ENCODE measurements at regions not wholly inside any gene's neighbourhood (a gene's known extent, or its start where the extent isn't known, plus 50 kb on each side); places are given as distances from the start of the nearest gene placed in this dataset.
"Not testable (repeated sequence)": the region's sequence is repeated elsewhere in the genome, so short reads cannot be mapped to it uniquely, and the experiment has no call there.

DNA sequence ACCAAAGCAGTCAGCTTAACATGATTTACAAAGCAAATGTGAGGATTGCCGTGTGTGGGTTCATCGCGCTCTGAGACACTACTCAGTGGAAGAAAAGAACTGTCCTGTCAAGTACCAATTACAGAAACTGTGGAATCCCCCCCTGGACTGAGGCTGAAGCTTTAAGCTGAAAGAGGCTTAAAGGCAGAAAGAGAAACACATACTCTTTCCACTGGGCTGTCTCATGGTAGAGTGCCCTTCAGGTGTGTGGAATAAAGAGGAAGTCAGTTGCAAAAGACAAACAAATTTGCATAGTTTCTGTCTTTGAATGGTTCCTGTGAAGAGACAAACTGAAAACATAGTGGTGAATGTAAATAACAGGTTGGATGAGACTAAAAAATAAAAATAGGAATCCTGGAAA, 560.4 kb upstream of the SYNCRIP start:
- DNase-seq = no peak

DNA sequence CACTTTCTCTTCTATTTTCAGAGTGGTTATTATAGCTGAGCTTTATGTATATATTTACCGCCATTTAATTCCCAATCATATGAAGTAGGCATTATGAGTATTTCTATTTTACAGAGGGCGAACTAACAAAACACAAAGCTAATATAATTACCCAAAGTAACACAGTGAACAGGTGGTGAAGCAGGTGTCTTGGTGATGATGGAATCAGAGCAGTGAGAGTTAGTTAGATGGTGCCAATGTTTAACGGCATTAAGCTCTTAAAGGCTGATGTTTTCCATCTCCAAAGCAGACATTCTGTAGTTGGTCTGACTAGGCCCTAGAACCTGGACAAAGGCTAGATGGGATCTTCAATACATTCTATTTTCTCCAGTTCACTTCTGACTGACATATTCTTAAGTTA, 551.1 kb upstream of the SYNCRIP start:
- peak; percentile 55 for DNase-seq

DNA sequence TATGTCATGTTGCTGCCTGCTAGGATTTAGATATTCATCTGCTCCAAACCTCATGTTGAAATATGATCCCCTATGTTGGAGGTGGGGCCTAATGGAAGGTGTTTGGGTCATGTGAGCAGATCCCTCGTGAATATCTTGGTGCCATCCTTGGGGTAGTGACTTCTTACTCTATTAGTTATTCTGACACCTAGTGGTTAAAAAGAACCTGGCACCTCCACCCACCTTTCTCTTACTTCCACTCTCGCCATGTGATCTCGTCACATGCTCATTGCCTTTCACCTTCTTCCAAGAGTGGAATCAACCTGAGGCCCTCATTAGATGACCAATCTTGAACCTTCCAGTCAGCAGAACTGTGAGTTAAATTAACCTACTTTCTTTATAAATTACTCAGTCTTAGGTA, 549.4 kb upstream of the SYNCRIP start:
- DNase-seq = peak; percentile 71

DNA sequence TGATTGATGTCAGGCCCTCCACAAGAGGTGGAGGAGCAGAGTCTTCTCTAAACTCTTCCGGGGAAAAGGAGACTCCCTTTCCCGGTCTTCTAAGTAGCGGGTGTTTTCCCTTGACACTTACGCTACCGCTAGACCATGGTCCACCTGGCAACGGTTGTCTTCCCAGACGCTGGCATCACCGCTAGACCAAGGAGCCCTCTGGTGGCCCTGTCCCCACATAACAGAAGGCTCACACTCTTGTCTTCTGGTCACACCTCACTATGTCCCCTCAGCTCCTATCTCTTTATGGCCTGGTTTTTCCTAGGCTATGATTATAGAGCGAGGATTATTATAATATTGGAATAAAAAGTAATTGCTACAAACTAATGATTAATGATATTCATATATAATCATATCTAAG, 532.5 kb upstream of the SYNCRIP start:
- DNase-seq = peak; percentile 71

DNA sequence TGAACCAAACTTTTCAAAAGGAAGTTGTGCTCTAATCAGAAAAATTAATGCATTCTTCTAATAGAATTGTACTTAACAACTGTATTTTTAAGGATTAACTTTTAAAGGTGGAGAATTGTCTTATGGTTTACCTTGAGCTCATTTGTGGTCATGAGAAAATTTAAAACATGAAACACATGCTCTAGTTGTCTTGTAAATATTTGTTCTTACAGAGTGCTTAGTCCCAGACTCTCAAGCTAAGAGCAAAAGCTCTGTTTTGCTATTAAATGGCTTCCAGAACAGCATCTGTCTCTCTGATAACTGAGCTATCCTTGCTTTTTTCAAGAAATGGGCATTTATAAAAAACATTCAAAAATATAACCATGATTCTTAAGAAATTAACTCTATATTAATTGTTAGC, 512.2 kb upstream of the SYNCRIP start:
- DNase-seq = no peak

DNA sequence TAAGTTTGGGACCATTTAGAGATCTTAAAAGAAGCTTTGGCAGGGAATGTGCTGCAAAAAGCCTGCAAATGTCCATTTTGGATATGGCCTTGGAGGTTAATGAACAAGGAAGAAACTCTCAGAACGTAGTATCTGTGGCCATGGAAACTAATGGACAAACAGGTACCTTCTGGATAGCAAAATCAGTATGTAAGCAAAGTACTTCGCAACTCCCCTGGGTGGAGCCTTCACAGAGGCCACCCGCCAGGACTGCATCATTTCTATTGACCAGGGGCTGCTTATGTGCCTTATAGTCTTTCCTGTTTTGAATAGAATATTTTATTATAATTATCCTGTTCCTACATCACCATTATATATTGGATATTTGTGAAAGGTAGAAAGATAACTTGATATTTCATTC, 510.8 kb upstream of the SYNCRIP start:
- DNase-seq = no peak

DNA sequence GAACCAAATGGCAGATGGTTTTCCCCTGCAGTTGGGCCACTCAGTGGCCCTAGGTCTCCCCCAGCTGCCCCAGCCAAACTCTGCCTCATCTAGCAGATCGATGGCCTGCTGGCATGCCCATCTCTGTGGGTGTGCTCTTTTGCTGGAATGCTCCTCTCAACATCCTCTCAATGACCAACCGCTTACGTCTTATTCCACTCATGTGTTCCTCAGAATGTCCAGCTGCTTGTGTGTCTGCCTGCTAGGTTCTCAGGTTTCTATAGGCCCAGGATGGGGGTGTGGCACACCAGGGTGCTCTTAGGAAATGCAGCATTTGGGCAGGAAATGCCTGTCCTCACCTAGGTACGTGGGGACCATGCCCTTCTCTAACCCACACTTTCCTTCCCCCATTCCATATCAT, 509.9 kb upstream of the SYNCRIP start:
- DNase-seq = no peak

DNA sequence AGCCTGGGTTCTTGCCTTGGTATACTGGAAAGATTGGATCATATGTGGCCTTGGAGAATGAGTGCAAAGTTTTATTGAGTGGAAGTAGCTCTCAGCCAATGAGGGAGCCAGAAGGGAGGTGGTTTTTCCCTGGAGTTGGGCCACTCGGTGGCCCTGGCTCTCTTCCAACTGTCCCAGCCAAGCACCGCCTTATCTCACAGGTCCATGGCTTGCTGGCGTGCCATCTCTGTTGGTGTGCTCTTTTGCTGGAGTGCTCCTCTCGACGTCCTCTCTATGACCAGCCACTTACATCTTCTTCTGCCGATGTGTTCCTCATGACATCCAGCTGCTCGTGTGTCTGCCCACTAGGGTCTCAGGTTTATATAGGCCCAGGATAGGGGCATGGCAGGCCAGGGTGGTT, 505.9 kb upstream of the SYNCRIP start:
- DNase-seq = no peak

DNA sequence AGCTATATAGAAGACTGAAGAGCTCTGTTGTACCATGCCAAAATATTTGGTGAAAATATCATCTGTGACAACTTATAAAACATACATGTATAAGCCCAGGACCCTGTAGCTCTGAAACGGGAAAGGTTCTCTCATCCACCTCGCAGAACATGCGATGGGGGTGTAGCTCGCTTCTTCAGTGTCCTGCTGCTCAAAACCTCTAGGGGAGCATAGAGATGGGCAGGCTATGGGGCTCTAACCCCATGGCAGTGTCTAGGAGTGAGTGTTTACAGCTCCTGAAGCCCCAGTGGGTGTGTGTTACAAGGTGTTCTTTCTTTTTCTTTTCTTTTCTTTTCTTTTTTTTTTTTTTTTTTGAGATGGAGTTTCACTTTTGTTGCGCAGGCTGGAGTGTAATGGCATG, 505.2 kb upstream of the SYNCRIP start:
- DNase-seq = no peak

DNA sequence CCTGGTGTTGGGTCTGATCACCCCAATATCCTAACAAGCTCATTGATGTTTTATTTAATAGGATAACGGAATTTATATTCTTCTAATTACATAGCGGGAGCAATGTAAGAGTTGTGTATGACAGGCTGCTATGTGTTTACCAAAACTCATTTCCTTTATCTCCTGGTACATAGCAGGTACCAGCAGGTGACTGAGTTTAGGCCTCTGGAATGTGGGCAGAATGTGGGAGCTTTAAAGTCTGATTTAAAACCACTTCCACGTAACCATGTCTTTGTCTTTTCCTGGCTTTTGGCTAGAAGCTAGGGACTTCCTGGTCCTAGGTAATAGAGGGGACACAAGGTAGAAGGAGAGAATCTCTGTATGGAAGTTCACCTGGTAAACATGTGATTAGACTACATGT, 504.6 kb upstream of the SYNCRIP start:
- DNase-seq = no peak

DNA sequence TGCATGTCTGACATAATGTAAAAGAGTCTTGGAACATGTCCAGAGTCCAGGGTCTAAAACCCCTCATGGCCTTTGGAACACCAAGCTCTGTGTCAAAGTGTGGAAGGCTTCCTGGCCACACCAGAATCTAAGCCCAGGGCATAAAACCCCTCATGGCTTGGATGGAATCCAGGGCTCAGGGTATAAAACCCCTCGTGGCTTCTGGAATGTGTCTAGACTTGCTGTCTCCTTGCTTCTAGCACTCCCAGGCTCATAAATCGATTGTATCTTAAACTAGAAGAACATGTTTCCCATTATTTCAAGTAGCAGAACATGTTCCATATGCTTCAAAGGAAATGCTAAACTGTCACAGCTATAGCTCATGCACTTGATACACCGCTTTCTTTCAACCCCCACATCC, 504.1 kb upstream of the SYNCRIP start:
- DNase-seq = not testable (repeated sequence)

DNA sequence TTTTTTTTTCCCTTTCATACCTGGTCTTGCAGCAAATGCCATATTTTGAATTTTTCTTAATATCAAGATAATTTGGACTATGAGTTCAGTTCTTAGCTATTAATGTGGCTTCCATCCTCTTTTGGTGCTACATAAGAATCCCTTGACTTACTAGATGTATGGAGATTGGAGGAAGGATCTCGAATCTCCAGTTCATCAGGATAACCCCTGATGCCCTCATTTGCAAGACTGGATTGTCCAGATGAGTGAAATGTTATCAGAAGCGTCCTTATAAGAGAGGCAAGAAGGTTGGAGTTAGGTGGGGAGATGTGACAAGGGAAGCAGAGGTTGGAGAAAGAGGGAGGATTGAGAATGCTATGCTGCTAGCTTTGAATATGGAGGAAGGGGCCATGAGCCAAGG, 499.6 kb upstream of the SYNCRIP start:
- DNase-seq = no peak

DNA sequence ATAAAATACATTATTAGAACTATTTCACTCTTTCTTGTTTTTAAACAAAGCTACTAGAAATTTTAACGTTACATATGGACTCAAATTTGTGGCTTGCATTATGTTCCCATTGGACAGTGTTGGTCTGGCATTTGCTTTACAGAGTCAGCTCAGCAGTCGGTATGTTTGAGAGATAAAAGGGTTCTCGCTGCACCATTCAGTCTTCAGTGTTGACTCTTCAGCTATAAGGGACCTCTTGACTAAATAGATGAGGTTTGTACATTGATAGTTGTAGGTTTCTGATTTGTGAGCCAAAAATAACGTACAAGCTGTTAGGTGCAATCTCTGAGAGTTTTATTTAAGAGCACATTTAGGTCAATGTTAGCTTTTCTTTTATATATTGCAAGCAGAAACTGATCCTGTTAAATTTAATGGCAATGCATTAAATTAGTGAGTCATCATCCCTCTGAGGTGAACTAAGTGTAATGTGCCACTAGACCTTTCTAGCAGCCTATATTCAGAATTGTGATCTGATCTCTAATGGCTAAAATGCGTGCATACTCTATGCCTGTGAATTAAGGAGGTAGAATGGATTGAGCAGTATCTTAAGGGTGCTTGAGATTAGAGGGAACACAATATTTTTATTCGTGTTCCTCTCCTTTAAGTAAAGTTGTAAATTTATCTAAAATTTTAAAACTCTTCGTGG, 485.6 kb upstream of the SYNCRIP start:
- DNase-seq = no peak

DNA sequence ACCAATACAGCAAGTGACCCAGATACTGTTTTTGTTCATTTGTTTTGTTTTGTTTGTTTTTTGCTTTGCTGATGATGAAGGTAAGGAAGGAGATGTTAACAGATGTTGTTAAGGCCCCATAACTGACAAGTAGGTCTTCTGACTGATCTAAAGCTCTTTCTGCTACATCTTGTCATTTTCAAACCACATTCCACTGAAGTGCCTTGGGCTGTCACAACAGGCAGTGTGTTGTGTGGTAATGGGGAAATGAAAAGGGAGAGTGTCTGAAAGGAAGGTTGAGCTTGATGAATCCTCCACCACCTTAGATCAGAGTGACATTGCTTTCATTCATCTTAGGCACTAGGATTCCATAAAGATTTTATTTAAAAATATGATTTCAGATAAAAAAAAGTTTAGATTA, 479.4 kb upstream of the SYNCRIP start:
- no peak for DNase-seq

DNA sequence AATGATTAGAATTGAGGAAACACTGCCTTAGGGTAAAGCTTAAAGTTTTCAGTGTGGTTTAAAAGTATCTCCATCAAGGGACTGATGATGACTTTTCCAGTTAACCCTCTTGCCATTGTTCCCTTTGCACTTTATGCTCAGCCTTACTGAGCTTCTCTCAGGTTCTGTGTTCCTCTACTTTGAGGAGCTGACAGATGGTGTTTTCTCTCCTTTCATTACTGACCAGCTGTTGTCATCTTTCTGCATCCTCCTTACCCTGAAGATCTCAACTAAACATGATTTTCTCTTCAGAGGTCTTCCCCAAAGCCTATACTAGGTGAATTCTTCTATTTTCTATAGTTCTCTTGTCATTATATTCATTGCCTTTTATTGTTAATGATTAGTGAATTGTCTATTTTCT, 475.6 kb upstream of the SYNCRIP start:
- DNase-seq = peak; percentile 81

DNA sequence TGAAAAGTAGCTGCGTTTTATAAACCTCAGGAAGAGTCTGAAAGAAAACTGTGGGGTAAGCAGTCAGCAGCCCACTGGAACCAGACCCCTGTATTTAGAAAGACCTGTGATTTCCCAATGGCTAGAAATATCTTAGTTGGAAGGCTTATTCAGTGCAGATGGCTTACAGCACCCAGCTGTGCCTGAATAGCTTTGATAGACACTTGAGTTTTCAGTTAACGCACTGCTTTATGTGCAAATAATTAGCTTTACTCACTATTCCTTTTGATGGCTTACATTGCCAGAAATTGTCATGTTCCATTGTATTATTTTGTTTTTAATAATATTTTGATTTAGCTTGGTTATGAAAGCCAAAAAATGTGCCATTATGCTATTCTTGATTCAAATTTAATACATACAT, 465.3 kb upstream of the SYNCRIP start:
- DNase-seq = no peak

DNA sequence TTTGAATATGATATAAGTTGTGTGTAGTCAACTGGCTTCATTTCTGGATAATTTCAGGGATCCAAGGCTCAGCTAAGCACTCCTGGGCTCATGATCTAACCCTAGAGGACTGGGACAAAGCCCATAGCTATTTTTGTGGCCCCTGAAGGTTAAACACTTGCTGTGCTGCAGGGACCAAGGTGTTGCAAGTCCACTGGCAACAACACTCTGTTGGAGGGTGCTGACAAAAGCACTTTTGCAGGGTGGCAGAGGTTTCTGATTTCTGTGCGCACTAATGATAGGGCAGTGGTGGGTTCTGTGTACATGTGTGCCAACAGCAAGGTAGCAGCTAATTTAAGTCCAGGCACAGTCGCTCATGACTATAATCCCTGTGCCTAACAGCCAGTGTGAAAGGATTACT, 445.3 kb upstream of the SYNCRIP start:
- no peak for DNase-seq

DNA sequence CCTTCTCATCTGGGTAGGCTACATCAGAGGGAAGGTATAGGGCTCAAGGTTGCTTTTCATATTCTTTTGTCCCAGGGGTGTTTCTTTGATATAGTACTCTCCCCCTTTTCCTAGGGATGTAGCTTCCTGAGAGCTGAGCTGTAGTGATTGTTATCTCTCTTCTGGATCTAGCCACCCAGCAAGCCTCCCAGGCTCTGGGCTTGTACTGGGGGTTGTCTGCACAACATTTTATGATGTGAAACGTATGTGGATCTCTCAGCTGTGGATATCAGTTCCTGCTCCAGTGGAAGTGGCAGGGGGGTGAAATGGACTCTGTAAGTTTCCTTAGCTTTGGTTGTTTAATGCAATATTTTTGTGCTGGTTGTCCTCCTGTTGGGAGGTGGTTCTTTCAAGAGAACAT, 437.3 kb upstream of the SYNCRIP start:
- no peak for DNase-seq

DNA sequence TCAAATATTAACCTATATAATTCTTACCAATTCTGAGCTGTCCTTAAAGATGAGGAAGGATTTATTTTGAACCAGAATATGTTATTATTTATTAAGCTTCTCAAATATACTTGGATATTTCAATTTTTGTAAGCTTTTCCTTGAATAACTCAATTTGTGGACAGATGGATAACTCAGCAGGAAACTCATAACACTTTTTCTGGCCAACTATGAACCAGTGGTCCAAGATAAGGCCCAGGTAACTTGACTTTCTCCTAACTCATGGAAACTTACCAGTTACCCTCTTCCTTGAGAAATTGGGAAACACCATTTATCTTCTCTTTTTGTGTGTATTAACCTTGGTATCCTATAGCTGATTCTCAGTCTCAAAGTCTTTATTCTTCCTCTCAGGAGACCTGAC, 427.5 kb upstream of the SYNCRIP start:
- no peak for DNase-seq

DNA sequence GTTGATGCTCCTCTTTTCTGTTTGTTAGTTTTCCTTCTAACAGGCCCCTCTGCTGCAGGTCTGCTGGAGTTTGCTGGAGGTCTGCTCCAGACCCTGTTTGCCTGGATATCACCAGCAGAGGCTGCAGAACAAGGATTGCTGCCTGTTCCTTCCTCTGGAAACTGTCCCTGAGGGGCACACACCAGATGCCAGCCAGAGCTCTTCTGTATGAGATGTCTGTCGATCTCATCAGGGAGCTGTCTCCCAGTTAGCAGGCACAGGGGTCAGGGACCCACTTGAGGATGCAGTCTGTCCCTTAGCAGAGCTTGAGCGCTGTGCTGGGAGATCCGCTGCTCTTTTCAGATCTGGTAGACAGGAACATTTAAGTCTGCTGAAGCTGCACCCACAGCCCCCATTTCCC, 422.3 kb upstream of the SYNCRIP start:
- not testable (repeated sequence) for DNase-seq

DNA sequence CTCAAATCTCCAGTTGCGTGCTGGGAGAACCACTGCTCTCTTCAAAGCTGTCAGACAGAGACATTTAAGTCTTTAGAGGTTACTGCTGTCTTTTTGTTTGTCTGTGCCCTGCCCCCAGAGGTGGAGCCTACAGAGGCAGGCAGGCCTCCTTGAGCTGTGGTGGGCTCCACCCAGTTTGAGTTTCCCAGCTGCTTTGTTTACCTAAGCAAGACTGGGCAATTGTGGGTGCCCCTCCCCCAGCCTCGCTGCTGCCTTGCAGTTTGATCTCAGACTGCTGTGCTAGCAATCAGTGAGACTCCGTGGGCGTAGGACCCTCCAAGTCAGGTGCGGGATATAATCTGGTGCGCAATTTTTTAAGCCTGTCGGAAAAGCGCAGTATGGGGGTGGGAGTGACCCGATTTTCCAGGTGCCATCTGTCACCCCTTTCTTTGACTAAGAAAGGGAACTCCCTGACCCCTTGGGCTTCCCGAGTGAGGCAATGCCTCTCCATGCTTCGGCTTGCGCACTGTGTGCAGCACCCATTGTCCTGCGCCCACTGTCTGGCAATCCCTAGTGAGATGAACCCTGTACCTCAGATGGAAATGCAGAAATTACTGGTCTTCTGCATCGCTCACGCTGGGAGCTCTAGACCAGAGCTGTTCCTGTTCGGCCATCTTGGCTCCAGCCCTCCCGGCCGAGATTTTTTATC, 414.8 kb upstream of the SYNCRIP start:
- peak; percentile 44 for DNase-seq

DNA sequence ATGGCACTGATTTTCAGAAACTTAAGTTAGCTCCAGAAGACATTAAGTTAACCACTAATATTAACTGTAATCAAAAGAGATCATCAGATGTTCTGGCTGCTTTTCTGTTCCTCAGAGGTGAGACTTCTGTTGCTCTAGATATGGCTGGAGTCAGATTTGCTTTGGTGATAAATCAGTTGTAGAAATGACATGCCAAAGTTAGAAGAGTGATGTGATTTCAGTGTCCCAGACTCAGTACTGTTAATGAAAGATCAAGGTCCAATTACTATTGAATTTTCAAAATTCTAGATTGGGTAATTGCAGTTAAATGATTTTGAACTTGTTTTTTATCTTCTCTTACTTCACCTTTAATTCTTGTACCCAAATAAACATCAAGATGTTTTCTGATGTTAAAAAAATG, 402.4 kb upstream of the SYNCRIP start:
- no peak for DNase-seq

DNA sequence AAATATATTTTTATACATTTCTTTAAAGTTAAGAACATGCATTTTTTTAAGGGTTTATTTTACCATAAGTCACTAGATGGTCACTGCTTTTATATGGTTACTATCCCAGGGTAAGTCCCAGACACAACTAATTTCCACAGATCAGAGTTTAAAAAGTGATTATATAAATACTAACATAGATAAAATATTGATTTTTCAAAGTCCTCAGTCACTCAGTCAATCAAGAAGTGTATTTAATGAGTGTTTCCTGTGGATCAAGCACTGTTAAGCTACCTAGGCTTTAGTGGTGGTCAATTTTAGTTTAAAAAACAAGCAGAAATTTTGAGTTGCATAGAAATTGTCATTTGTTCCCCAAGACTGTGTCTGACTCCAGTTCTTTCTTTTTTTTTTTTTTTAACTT, 399.5 kb upstream of the SYNCRIP start:
- no peak for DNase-seq

DNA sequence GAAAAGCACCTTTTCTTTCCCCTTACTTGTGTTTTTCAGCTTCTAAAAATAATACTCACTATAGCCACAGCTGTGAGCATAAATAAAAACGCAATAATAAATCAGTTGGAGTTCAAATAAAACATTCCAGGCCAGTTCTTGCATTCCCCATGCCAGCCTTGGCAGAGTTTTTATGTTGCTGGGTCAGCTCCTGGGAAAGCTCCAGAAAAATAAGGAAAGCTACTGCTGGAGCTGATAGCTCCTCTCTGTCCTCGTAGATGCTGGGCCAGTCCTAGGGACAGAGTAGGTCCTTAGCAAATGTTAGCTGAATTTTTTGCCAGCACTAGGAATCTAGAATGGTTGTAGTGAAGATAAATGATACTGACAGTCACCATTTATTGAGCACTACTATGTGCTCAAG, 389.0 kb upstream of the SYNCRIP start:
- DNase-seq = no peak

DNA sequence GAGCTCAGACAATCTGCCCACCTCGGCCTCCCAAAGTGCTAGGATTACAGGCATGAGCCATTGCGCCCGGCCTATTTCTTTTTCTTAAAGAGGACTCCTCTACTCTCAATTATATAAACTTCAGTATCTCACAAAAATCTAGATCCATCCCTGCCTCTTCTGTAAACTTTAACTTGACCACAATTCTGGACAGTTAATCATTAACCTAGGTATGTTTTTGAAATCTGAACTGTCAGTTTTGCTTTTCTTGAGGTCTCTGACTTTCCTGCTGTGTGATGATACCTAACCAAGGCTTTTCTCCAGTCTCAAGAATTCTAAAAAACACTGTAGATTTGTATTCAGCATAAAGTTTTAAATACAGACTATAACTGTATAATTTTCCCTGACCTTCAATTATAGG, 388.2 kb upstream of the SYNCRIP start:
- DNase-seq = no peak

All from NCI-H82 (cell line).